AG04449 (cell line): ENCODE measurements at regions not wholly inside any gene's neighbourhood (a gene's known extent, or its start where the extent isn't known, plus 50 kb on each side); places are given as distances from the start of the nearest gene placed in this dataset.

Source experiments
- CTCF ChIA-PET: fragments of 350-600 bp; formaldehyde crosslinking; extraction: SDS; loops from one replicate; lab custom pipeline; 2021; ENCODE audit warnings: antibody characterized with exemption; lab: Yijun Ruan, JAX
- POLR2A ChIA-PET: fragments of 400-600, 350-600 bp; formaldehyde crosslinking; extraction: SDS; loops from one replicate; lab custom pipeline; 2020; ENCODE audit warnings: antibody characterized with exemption, inconsistent platforms; lab: Yijun Ruan, JAX
- DNase-seq: peaks from one replicate; pipeline ENCODE4 v3.0.0-alpha.2; 2010; ENCODE audit warnings: low read depth, low spot score
- H3K4me3 ChIP-seq: 2 replicates; pipeline ENCODE4 v1.5.1; 2011; ENCODE audit warnings: low read depth, mild to moderate bottlenecking, control low read depth, low read length
- CTCF ChIP-seq: IDR thresholded peaks from one replicate; pipeline ENCODE4 v1.5.1; 2011; ENCODE audit warnings: mild to moderate bottlenecking, moderate library complexity, low read length, control low read depth, inconsistent platforms; ENCODE audit not compliant: insufficient read depth; ENCODE audit errors: missing control alignments

GRCh38 chr14:79924551-79924950 lies 286.8 kb downstream of the DIO2 start:
- TF ChIP-seq CTCF = no peak
- DNase-seq = no peak
- H3K4me3 ChIP-seq = no peak overlapping the region
- ChIA-PET POLR2A (no interaction called here), CTCF (no interaction called here)

DNA sequence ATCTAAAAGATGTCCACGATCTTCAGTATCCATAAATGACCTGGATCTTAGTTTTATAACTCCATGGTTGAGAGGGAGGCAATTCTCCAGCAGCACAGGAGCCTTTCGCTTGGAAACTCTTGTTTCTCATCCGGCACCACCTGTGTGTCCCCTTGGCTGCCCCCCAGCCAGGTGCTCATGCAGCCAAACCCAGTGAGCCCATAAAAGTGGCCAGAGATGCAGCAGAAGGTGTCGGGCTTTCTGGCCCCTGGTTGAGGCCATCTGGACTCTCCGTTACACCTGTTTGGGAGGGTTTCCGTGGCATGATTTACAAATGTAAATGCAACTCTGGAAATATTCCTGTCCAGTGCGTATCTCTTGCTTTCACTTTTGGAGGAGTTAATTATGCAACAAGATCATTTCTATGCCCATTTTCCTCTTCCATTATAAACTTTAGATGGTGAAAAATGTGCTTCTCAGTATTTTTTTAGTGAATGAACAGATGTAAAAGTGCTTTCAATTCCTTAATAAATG lies 291.1 kb downstream of the DIO2 start:
- POLR2A ChIA-PET = no interaction called here
- no peak for DNase-seq
- CTCF ChIA-PET = no interaction called here
- H3K4me3 ChIP-seq = no peak overlapping the region
- TF ChIP-seq CTCF = no peak
